Osteoblast (primary cell): ENCODE measurements at regions not wholly inside any gene's neighbourhood (a gene's known extent, or its start where the extent isn't known, plus 50 kb on each side); places are given as distances from the start of the nearest gene placed in this dataset.

Experiments
- DNase-seq: peaks from one replicate; pipeline ENCODE4 v3.0.0; 2011; ENCODE audit warnings: low spot score, mixed read lengths; ENCODE audit not compliant: insufficient read length; ENCODE audit errors: missing footprints
- H2AFZ ChIP-seq: 2 replicates; pipeline ENCODE4 v1.6.0; 2011; ENCODE audit warnings: mild to moderate bottlenecking, low read length
- H3K27ac ChIP-seq: 2 replicates; pipeline ENCODE4 v1.5.1; 2011; ENCODE audit warnings: mild to moderate bottlenecking, low read depth, low read length, moderate library complexity
- H3K27me3 ChIP-seq: 2 replicates; pipeline ENCODE4 v1.6.0; 2012; ENCODE audit warnings: mild to moderate bottlenecking, control low read depth, inconsistent platforms, low read length, moderate library complexity; ENCODE audit not compliant: insufficient read depth
- H3K36me3 ChIP-seq: 2 replicates; pipeline ENCODE4 v1.5.1; 2011; ENCODE audit warnings: mild to moderate bottlenecking, low read length, control low read depth, moderate library complexity; ENCODE audit not compliant: insufficient read depth
- H3K4me1 ChIP-seq: 2 replicates; pipeline ENCODE4 v1.5.1; 2011; ENCODE audit warnings: mild to moderate bottlenecking, low read length, control low read depth, moderate library complexity; ENCODE audit not compliant: insufficient read depth
- H3K4me2 ChIP-seq: 2 replicates; pipeline ENCODE4 v1.6.0; 2011; ENCODE audit warnings: mild to moderate bottlenecking, low read length; ENCODE audit not compliant: insufficient read depth
- H3K4me3 ChIP-seq: fragments of 200-600 bp; sonication (generic); 3 replicates; pipeline ENCODE4 v1.5.1; 2012; ENCODE audit warnings: mild to moderate bottlenecking, low read length, inconsistent platforms; ENCODE audit not compliant: insufficient read depth
- H3K79me2 ChIP-seq: 2 replicates; pipeline ENCODE4 v1.6.0; 2012; ENCODE audit warnings: mild to moderate bottlenecking, low read length, control low read depth, inconsistent platforms; ENCODE audit not compliant: insufficient read depth
- H3K9me3 ChIP-seq: 2 replicates; pipeline ENCODE4 v1.5.1; 2011; ENCODE audit warnings: low read depth, low read length, control low read depth
- H4K20me1 ChIP-seq: 2 replicates; pipeline ENCODE4 v1.6.0; 2012; ENCODE audit warnings: mild to moderate bottlenecking, low read length, control low read depth; ENCODE audit not compliant: insufficient read depth
- CTCF ChIP-seq: IDR thresholded peaks from 2 replicates; pipeline ENCODE4 v1.5.1; 2011; ENCODE audit warnings: mild to moderate bottlenecking, low read depth, low read length, moderate library complexity; ENCODE audit errors: extremely low read depth

- Histone ChIP-seq H3K9me3 (no peaks in the 10 kb centered on the region), H3K4me1 (no peaks in the 10 kb centered on the region), H3K4me2 (no peak overlapping the region), H3K27me3 (peaks cover 58% of the 10 kb centered on the region), H3K4me3 (no peak overlapping the region), H3K27ac (no peak overlapping the region), H3K36me3 (no peaks in the 10 kb centered on the region), H2AFZ (no peak overlapping the region), H3K79me2 (no peaks in the 10 kb centered on the region), H4K20me1 (no peaks in the 10 kb centered on the region)
- TF ChIP-seq CTCF: no peak
- no peak for DNase-seq
Measured at GRCh38 chr12:132432126-132432705, 57.7 kb upstream of the FBRSL1 start.

- H4K20me1 ChIP-seq: no peaks in the 10 kb centered on the region
Measured at GRCh38 chr12:132430838-132431774, 58.8 kb upstream of the FBRSL1 start.

GRCh38 chr12:132429946-132430643 lies 59.9 kb upstream of the FBRSL1 start:
- Histone ChIP-seq H3K27ac (no peak overlapping the region), H4K20me1 (no peaks in the 10 kb centered on the region), H3K4me3 (no peak overlapping the region), H2AFZ (no peak overlapping the region), H3K9me3 (no peaks in the 10 kb centered on the region), H3K79me2 (no peaks in the 10 kb centered on the region), H3K4me2 (no peak overlapping the region), H3K36me3 (no peaks in the 10 kb centered on the region), H3K27me3 (peaks cover 50% of the 10 kb centered on the region), H3K4me1 (no peaks in the 10 kb centered on the region)
- no peak for TF ChIP-seq CTCF
- DNase-seq: peak; percentile 83

More at GRCh38 chr12:132430838-132431774, 58.8 kb upstream of the FBRSL1 start:
- peak; percentile 86 for DNase-seq
- no peak overlapping the region for H3K4me3 ChIP-seq
- no peak overlapping the region for H3K27ac ChIP-seq
- no peak overlapping the region for H2AFZ ChIP-seq
- no peak for TF ChIP-seq CTCF
- H3K79me2 ChIP-seq: no peaks in the 10 kb centered on the region
- H3K9me3 ChIP-seq: no peaks in the 10 kb centered on the region
- H3K4me1 ChIP-seq: no peaks in the 10 kb centered on the region
- no peak overlapping the region for H3K4me2 ChIP-seq
- H3K27me3 ChIP-seq: peaks cover 54% of the 10 kb centered on the region
- H3K36me3 ChIP-seq: no peaks in the 10 kb centered on the region

- H4K20me1 ChIP-seq: no peaks in the 10 kb centered on the region
Measured at GRCh38 chr12:132429602-132429945, 60.4 kb upstream of the FBRSL1 start.

More at GRCh38 chr12:132429602-132429945, 60.4 kb upstream of the FBRSL1 start:
- peaks cover 45% of the 10 kb centered on the region for H3K27me3 ChIP-seq
- no peak overlapping the region for H2AFZ ChIP-seq
- H3K79me2 ChIP-seq: no peaks in the 10 kb centered on the region
- TF ChIP-seq CTCF: no peak
- H3K4me3 ChIP-seq: no peak overlapping the region
- no peak overlapping the region for H3K4me2 ChIP-seq
- peak; percentile 84 for DNase-seq
- H3K27ac ChIP-seq: no peak overlapping the region
- no peaks in the 10 kb centered on the region for H3K36me3 ChIP-seq
- no peaks in the 10 kb centered on the region for H3K9me3 ChIP-seq
- no peaks in the 10 kb centered on the region for H3K4me1 ChIP-seq
